ENCODE measurements at regions not wholly inside any gene's neighbourhood (a gene's known extent, or its start where the extent isn't known, plus 50 kb on each side); places are given as distances from the start of the nearest gene placed in this dataset.

GRCh38 chr11:119793335-119793984 lies 64.5 kb upstream of the NECTIN1 start:
- no peak for DNase-seq (ENCODE audit: low spot score)

DNA sequence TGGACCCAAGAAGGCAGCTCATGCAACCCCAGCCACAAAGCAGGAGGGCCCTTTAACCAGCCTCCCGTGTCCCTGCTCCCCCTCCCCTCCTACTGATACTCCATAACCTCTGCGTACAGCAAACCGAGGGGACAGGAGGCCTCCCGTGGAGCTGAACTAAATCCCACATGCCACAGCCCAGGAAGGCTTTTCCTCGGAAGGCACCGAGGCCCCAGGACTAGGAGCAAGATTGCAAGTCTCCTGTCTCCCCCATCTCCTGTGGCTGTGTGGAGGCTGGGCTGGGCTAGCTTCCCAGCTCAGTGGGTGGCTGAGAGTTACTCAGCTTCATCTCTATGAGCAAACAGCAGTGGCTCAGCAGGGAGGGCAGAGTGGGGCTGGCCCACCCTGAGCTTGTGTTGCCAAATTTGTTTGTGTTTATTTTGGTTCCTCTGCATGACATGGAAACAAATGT lies 62.7 kb upstream of the NECTIN1 start:
- DNase-seq (ENCODE audit: low spot score) = no peak

DNA sequence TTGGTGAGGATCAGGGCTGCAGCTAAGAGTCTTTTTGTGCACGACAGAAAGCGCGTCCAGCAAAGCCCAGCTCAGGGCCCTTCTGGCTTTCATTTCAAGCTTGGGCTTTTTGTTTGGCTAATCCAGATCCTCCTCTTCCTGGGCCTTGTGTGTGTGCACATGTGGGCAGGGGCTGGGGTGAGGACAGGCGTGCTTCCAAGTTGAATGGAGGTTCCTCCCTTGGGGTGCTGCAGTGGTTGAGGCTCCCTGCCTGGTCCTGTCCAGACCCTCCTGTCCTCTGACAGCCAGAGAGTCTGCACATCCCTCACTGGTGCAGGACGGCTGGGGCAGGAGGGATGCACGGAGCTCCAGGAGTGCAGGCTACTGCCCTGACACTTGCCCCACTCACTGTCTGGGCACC lies 62.0 kb upstream of the NECTIN1 start:
- no peak for DNase-seq (ENCODE audit: low spot score)

DNA sequence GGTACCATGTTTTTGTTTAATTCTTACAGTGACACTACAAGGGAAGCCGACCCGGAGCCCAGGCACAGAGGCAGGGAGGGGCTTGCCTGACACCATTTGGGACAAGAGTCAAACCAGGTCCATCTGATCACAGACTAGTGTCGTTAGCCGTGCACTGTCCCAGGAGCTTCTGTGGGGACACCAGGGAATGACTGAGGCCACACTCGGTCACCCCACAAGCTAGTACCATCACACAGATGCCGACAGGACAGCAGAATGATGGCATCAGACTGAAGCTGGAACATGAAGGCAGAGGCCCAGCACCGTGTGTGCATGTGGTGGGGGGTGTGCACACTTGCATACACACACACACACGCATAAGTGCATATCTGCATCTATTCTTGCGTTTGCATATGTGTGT lies 61.5 kb upstream of the NECTIN1 start:
- DNase-seq (ENCODE audit: low spot score) = no peak

GRCh38 chr11:119789766-119790407 lies 60.9 kb upstream of the NECTIN1 start:
- DNase-seq (ENCODE audit: low spot score) = no peak

DNA sequence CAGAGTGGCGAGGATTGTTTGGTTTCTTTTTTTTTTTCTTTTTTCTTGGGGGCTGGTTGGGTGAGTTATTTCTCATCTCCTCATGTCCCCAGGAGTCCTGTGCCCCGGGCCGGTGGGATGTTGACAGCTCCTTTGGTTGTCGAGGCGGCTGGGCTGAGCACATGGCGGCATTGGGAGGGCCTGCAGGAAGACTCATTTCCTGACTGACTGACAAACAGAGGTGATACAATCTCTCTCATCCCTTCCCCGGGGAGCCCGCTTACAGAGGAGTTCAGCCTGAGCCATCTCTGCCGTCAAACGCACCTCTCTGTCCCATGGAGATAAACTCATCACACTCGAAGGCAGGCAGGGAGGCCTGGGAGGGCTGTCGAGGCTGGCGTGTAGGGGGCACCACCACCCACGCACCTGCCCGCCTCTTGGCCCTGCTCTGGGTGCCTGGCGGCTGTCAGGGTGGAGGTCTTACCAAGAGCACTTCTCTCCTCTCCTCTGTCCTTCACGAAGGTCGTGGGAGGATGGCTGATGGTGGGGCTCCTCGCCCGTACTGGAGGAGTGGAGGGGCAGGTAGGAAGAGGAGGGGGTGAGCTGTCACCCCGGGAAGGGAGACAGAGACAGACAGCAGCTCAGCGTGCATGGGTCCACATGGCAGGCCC lies 60.0 kb upstream of the NECTIN1 start:
- DNase-seq (ENCODE audit: low spot score) = no peak

DNA sequence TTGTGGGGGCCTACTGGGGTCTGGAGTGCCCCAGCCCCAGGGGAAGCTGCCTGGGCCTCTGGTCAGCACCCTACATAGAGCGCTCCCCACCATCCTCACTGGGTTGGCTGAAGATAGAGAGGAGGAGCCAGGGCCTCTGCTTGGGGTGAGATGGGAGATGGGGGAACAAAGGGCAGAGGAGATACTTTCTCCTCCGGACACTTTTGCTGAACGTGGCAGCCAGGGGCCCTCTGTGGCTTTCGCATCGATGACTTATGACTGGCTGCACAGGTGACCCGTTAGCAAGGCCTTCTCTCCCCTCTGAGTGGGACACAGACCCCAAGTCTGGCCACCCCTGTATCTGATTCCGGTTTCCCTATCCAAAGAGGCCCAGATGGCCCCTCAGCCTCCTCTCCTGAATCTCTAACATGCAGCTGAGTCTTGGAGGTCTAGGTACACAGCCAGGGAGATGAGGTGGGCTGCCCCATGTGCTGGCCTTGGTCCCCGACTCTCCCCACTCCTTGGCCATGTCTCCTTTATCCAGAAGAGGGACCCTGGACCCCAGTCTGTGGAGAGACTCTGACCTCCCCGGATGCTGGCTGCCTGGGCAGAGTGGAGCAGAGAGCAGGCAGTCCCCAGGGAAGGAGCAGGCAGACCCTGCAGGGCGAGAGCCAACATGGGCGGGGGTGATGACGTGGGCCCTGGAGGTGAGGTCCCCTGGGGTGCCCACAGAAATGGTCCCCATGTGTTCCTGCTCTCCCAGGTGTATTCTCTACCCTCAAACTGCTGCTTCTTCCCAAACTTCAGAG lies 59.3 kb upstream of the NECTIN1 start:
- DNase-seq (ENCODE audit: low spot score) = no peak

DNA sequence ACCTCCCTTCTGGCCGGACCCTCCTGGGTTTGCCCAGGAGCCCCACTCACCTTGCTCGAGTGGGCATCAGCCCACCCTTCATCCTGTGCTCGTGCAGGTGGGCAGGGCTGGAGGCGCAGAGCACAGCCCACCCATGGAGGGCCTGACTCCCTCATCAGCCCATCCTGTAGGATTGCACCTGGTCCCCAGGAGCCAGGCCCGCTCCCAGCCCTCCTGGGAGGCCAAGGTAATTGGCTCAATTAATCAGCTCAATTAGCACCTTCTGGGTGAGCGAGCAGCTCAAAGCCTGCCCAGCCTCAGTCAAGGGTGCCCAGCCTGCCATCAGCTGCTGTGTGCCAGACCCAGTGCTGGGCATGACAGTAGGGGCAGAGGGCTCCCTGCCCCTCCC lies 58.1 kb upstream of the NECTIN1 start:
- DNase-seq (ENCODE audit: low spot score) = no peak

GRCh38 chr11:119786431-119787073 lies 57.6 kb upstream of the NECTIN1 start:
- no peak for DNase-seq (ENCODE audit: low spot score)

- no peak for DNase-seq (ENCODE audit: low spot score)
These were observed 56.1 kb upstream of the NECTIN1 start for GRCh38 chr11:119785131-119785530.

GRCh38 chr11:119784421-119784820 lies 55.4 kb upstream of the NECTIN1 start:
- DNase-seq (ENCODE audit: low spot score) = no peak

GRCh38 chr11:119783466-119784400 lies 54.7 kb upstream of the NECTIN1 start:
- DNase-seq (ENCODE audit: low spot score) = no peak

DNA sequence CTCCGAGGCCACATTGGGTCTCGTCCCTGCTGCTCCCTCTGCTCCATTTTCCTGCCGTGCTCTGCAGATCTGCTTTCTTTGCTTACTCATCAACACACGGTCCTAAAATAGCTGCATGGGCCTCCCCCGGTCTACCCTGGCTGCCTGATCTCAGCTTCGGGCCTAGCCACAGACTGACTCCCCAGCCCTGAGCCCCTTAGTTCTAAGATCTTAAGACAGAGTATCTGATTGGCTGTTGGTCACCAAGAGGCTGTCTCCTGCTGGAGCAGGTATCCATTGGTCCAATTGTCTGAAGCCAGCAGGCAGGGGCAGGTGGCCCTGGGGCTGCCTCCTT lies 53.7 kb upstream of the NECTIN1 start:
- no peak for DNase-seq (ENCODE audit: low spot score)

DNA sequence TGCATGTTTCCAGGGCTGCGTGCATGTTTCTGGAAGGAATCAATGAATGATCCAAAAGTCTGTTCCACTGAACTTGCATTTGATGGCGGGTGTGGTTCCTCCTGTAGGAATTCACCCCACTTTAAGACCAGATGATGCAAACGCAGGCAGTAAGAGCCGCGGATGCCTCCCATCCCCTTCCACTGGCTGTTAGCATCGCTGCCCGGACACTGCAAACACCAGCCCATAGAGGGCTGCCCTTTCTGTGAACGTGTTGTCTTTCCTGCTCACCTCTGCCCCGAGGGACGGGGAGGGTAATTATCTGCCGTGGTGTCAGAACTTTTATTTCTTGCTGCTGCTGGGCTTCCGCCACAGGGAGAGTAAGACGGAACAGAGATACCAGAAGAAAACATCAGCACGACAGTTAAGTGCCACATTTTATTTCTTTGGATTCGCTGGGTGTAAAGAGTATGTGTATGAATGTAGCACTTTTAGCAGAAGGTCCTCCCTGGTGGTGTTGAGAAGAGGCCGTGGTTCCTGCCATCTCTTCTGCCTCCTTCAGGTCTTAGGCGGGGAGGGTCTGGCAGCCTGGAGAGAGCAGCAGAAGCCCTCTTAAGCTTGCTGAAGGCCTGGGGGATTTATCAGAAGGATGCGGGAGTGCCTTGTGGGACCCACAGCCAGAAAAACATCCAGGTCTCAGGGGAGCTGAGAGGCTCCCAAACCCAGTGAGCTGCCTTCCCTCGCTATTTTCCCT lies 53.2 kb upstream of the NECTIN1 start:
- DNase-seq (ENCODE audit: low spot score) = no peak

GRCh38 chr11:119780222-119780953 lies 51.4 kb upstream of the NECTIN1 start:
- no peak for DNase-seq (ENCODE audit: low spot score)

- DNase-seq (ENCODE audit: low spot score) = no peak
These were observed 50.4 kb upstream of the NECTIN1 start for GRCh38 chr11:119779195-119780071.

All from COLO829 (cell line).